K562 (cell line): ENCODE measurements at regions not wholly inside any gene's neighbourhood (a gene's known extent, or its start where the extent isn't known, plus 50 kb on each side); places are given as distances from the start of the nearest gene placed in this dataset.

Experiments
- ARID1B ChIP-seq: fragments of 450-650 bp; IDR thresholded peaks from 2 replicates; pipeline ENCODE4 v1.6.1; 2016; ENCODE audit warnings: antibody characterized with exemption, mild to moderate bottlenecking, inconsistent platforms
- CHCHD3 ChIP-seq: fragments of 250-450 bp; sonication (Bioruptor Pico); IDR thresholded peaks from 2 replicates; pipeline ENCODE4 v2.1.2; 2022; ENCODE audit warnings: mild to moderate bottlenecking
- DDX20 ChIP-seq: fragments of 450-650 bp; IDR thresholded peaks from 2 replicates; pipeline ENCODE4 v1.6.1; 2016; ENCODE audit warnings: missing genetic modification characterization, low read depth, mild to moderate bottlenecking, missing compliant biosample characterization, moderate library complexity
- ESRRA ChIP-seq: fragments of 450-650 bp; IDR thresholded peaks from 2 replicates; pipeline ENCODE4 v1.6.1; 2014; ENCODE audit warnings: low read depth, mild to moderate bottlenecking, moderate library complexity, borderline replicate concordance
- EZH2 ChIP-seq: IDR thresholded peaks from 2 replicates; pipeline ENCODE4 v1.6.1; 2012; ENCODE audit warnings: low read depth, mild to moderate bottlenecking, inconsistent platforms, low read length, borderline replicate concordance
- FOXA3 ChIP-seq, 2 experiments: fragments of 450-650 bp in 1 of 2; sonication (generic) in 1 of 2; formaldehyde crosslinking; IDR thresholded peaks in 1 of 2; conservative IDR thresholded peaks in 1 of 2; 2 replicates each; pipeline versions ENCODE4 v1.4.0 to v1.8.0; 2020 to 2022; ENCODE audit warnings: mild to moderate bottlenecking in 2 of 2, missing genetic modification reagents in 1 of 2
- GATAD2A ChIP-seq: fragments of 450-650 bp; IDR thresholded peaks from 2 replicates; pipeline ENCODE4 v1.6.1; 2017
- RBBP5 ChIP-seq: fragments of 200-600 bp; sonication (generic); IDR thresholded peaks from 2 replicates; pipeline ENCODE4 v1.6.1; 2012; ENCODE audit warnings: borderline replicate concordance, mild to moderate bottlenecking, low read length, control low read depth, inconsistent platforms; ENCODE audit not compliant: insufficient read depth, poor library complexity, severe bottlenecking
- ZMIZ1 ChIP-seq, 2 experiments: fragments of 150-350 bp in 1 of 2; IDR thresholded peaks; 2 replicates each; pipeline ENCODE4 v1.6.1; 2012 to 2016; ENCODE audit warnings: low read depth in 2 of 2, low read length in 2 of 2, mild to moderate bottlenecking in 1 of 2, moderate library complexity in 1 of 2
- ZNF282 ChIP-seq: sonication (generic); formaldehyde crosslinking; IDR thresholded peaks from 2 replicates; pipeline ENCODE4 v1.8.1; 2023; ENCODE audit warnings: missing genetic modification reagents
- ZNF354B ChIP-seq: fragments of 250-450 bp; sonication (Bioruptor Pico); IDR thresholded peaks from 2 replicates; pipeline ENCODE4 v1.4.0; 2020
- ZNF584 ChIP-seq: fragments of 200-800 bp; sonication (Bioruptor generic); IDR thresholded peaks from 2 replicates; pipeline ENCODE4 v1.6.1; 2016; ENCODE audit warnings: low read depth, mild to moderate bottlenecking, missing genetic modification characterization, missing compliant biosample characterization
- ZNF609 ChIP-seq: sonication (generic); formaldehyde crosslinking; IDR thresholded peaks from 2 replicates; pipeline ENCODE4 v1.8.1; 2023; ENCODE audit warnings: missing genetic modification reagents, mild to moderate bottlenecking, borderline replicate concordance
- ZNF707 ChIP-seq: fragments of 250-450 bp; sonication (Bioruptor Pico); conservative IDR thresholded peaks from 2 replicates; pipeline ENCODE4 v1.8.0; 2022; ENCODE audit warnings: inconsistent platforms, mild to moderate bottlenecking, moderate library complexity
- TF ChIP-seq, protein P1 (sequence below): fragments of 200-800 bp; sonication (Bioruptor generic); IDR thresholded peaks from 2 replicates; pipeline ENCODE4 v1.6.1; 2017; ENCODE audit warnings: missing genetic modification characterization, missing compliant biosample characterization
- TF ChIP-seq, protein P2 (sequence below): IDR thresholded peaks from 2 replicates; pipeline ENCODE4 v1.6.1; 2011; ENCODE audit warnings: borderline replicate concordance, low read depth, mild to moderate bottlenecking, moderate library complexity, low read length; ENCODE audit not compliant: insufficient read depth, poor library complexity, severe bottlenecking

- TF ChIP-seq FOXA3 (CRISPR knock-in tag; conservative IDR thresholded peaks at IDR 0.05 in 1 of 2, IDR thresholded peaks at IDR 0.05 in 1 of 2) (no peak), EZH2 (no peak), ZNF609 (CRISPR knock-in tag) (no peak), ZNF584 (no peak), ZNF282 (CRISPR knock-in tag) (no peak), CHCHD3 (CRISPR knock-in tag) (no peak), ZNF707 (CRISPR knock-in tag) (no peak), ZMIZ1 (IDR thresholded peaks at IDR 0.05; ENCODE audit: low read depth in 2 of 2, low read length in 2 of 2) (no peak), GATAD2A (no peak), RBBP5 (no peak), DDX20 (tag) (no peak), ZNF354B (no peak), ESRRA (no peak), ARID1B (no peak)
- TF ChIP-seq, protein P1, sequence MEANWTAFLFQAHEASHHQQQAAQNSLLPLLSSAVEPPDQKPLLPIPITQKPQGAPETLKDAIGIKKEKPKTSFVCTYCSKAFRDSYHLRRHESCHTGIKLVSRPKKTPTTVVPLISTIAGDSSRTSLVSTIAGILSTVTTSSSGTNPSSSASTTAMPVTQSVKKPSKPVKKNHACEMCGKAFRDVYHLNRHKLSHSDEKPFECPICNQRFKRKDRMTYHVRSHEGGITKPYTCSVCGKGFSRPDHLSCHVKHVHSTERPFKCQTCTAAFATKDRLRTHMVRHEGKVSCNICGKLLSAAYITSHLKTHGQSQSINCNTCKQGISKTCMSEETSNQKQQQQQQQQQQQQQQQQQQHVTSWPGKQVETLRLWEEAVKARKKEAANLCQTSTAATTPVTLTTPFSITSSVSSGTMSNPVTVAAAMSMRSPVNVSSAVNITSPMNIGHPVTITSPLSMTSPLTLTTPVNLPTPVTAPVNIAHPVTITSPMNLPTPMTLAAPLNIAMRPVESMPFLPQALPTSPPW = peak; percentile 10; the same call in 1 of the 2 replicates
- TF ChIP-seq, protein P2, sequence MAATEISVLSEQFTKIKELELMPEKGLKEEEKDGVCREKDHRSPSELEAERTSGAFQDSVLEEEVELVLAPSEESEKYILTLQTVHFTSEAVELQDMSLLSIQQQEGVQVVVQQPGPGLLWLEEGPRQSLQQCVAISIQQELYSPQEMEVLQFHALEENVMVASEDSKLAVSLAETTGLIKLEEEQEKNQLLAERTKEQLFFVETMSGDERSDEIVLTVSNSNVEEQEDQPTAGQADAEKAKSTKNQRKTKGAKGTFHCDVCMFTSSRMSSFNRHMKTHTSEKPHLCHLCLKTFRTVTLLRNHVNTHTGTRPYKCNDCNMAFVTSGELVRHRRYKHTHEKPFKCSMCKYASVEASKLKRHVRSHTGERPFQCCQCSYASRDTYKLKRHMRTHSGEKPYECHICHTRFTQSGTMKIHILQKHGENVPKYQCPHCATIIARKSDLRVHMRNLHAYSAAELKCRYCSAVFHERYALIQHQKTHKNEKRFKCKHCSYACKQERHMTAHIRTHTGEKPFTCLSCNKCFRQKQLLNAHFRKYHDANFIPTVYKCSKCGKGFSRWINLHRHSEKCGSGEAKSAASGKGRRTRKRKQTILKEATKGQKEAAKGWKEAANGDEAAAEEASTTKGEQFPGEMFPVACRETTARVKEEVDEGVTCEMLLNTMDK = no peak
Measured at GRCh38 chr10:64519427-64519826, 998.2 kb downstream of the REEP3 start (continued).
